KMS-11 (cell line): ENCODE measurements at regions not wholly inside any gene's neighbourhood (a gene's known extent, or its start where the extent isn't known, plus 50 kb on each side); places are given as distances from the start of the nearest gene placed in this dataset.
"Not testable (repeated sequence)": the region's sequence is repeated elsewhere in the genome, so short reads cannot be mapped to it uniquely, and the experiment has no call there.

ENCODE experiments used
- H2AFZ ChIP-seq: fragments of 200-600 bp; sonication (generic); 2 replicates; pipeline ENCODE4 v1.6.1; 2016; ENCODE audit warnings: antibody characterized with exemption, mixed run types, low read depth
- H3K27ac ChIP-seq: fragments of 200-600 bp; sonication (generic); 2 replicates; pipeline ENCODE4 v1.6.1; 2016; ENCODE audit warnings: mild to moderate bottlenecking, mixed run types
- H3K27me3 ChIP-seq: fragments of 200-600 bp; sonication (generic); 2 replicates; pipeline ENCODE4 v1.6.1; 2017; ENCODE audit warnings: mild to moderate bottlenecking, low read depth, mixed run types, moderate library complexity; ENCODE audit not compliant: insufficient read depth
- H3K36me3 ChIP-seq: fragments of 200-600 bp; sonication (generic); 2 replicates; pipeline ENCODE4 v1.6.1; 2017; ENCODE audit warnings: mild to moderate bottlenecking, mixed run types; ENCODE audit not compliant: insufficient read depth
- H3K4me1 ChIP-seq: fragments of 200-600 bp; sonication (generic); 2 replicates; pipeline ENCODE4 v1.6.1; 2016; ENCODE audit warnings: mild to moderate bottlenecking, low read depth, mixed run types; ENCODE audit not compliant: poor library complexity, severe bottlenecking
- H3K4me2 ChIP-seq: fragments of 200-600 bp; sonication (generic); 2 replicates; pipeline ENCODE4 v1.7.0; 2016; ENCODE audit warnings: mild to moderate bottlenecking, mixed run types
- H3K4me3 ChIP-seq: fragments of 200-600 bp; sonication (generic); IDR thresholded peaks from 2 replicates; pipeline ENCODE4 v1.6.1; 2017; ENCODE audit warnings: low read depth, low read length, mixed read lengths; ENCODE audit not compliant: insufficient read depth
- H3K79me2 ChIP-seq: fragments of 200-600 bp; sonication (generic); 2 replicates; pipeline ENCODE4 v1.6.1; 2016; ENCODE audit warnings: low read depth, mixed run types; ENCODE audit not compliant: insufficient read depth
- H3K9ac ChIP-seq: fragments of 200-600 bp; sonication (generic); 2 replicates; pipeline ENCODE4 v1.6.1; 2016; ENCODE audit warnings: mild to moderate bottlenecking, mixed run types
- H4K20me1 ChIP-seq: fragments of 200-600 bp; sonication (generic); 2 replicates; pipeline ENCODE4 v1.6.1; 2016; ENCODE audit warnings: mild to moderate bottlenecking, mixed run types; ENCODE audit not compliant: insufficient read depth
- CTCF ChIP-seq: fragments of 200-600 bp; sonication (generic); conservative IDR thresholded peaks from 2 replicates; pipeline ENCODE4 v1.6.1; 2017; ENCODE audit warnings: low read depth, mild to moderate bottlenecking, antibody characterized with exemption, low read length, moderate library complexity, mixed read lengths

- H3K27ac ChIP-seq: no peak overlapping the region
- no peak overlapping the region for H3K4me3 ChIP-seq
- TF ChIP-seq CTCF: no peak
- H3K27me3 ChIP-seq: no peaks in the 10 kb centered on the region
- no peak overlapping the region for H3K4me2 ChIP-seq
- no peak overlapping the region for H2AFZ ChIP-seq
- no peak overlapping the region for H3K9ac ChIP-seq
- H3K36me3 ChIP-seq: no peaks in the 10 kb centered on the region
- no peaks in the 10 kb centered on the region for H3K4me1 ChIP-seq
- no peaks in the 10 kb centered on the region for H4K20me1 ChIP-seq
- H3K79me2 ChIP-seq: no peaks in the 10 kb centered on the region
Measured at GRCh38 chr5:82985763-82986162, 91.4 kb downstream of the TMEM167A start.

GRCh38 chr5:82984786-82985735 is 92.1 kb downstream of the TMEM167A start:
- Histone ChIP-seq H3K79me2 (no peaks in the 10 kb centered on the region), H3K27ac (no peak overlapping the region), H3K27me3 (no peaks in the 10 kb centered on the region), H4K20me1 (no peaks in the 10 kb centered on the region), H3K36me3 (no peaks in the 10 kb centered on the region), H3K4me2 (no peak overlapping the region), H3K9ac (no peak overlapping the region), H3K4me3 (no peak overlapping the region), H2AFZ (no peak overlapping the region), H3K4me1 (no peaks in the 10 kb centered on the region)
- no peak for TF ChIP-seq CTCF

GRCh38 chr5:82982846-82983245 is 94.3 kb downstream of the TMEM167A start:
- no peaks in the 10 kb centered on the region for H3K27me3 ChIP-seq
- no peaks in the 10 kb centered on the region for H4K20me1 ChIP-seq
- H3K9ac ChIP-seq: no peak overlapping the region
- no peak overlapping the region for H3K27ac ChIP-seq
- no peak overlapping the region for H2AFZ ChIP-seq
- no peaks in the 10 kb centered on the region for H3K79me2 ChIP-seq
- TF ChIP-seq CTCF: no peak
- no peak overlapping the region for H3K4me2 ChIP-seq
- H3K4me3 ChIP-seq: no peak overlapping the region
- no peaks in the 10 kb centered on the region for H3K4me1 ChIP-seq
- H3K36me3 ChIP-seq: no peaks in the 10 kb centered on the region

GRCh38 chr5:82976887-82977286 is 100.3 kb downstream of the TMEM167A start:
- not testable (repeated sequence) for H3K4me1 ChIP-seq, H3K27ac ChIP-seq, H3K4me2 ChIP-seq, H2AFZ ChIP-seq, H3K36me3 ChIP-seq, H3K4me3 ChIP-seq, H3K27me3 ChIP-seq, H3K79me2 ChIP-seq, H4K20me1 ChIP-seq, H3K9ac ChIP-seq

GRCh38 chr5:82975812-82976211 is 101.4 kb downstream of the TMEM167A start:
- no peak for TF ChIP-seq CTCF
- Histone ChIP-seq H3K79me2 (no peaks in the 10 kb centered on the region), H3K4me1 (no peaks in the 10 kb centered on the region), H3K4me2 (no peak overlapping the region), H2AFZ (no peak overlapping the region), H4K20me1 (no peaks in the 10 kb centered on the region), H3K27me3 (no peaks in the 10 kb centered on the region), H3K36me3 (no peaks in the 10 kb centered on the region), H3K9ac (no peak overlapping the region), H3K4me3 (no peak overlapping the region), H3K27ac (no peak overlapping the region)
